HS-27A (cell line): ENCODE measurements at regions not wholly inside any gene's neighbourhood (a gene's known extent, or its start where the extent isn't known, plus 50 kb on each side); places are given as distances from the start of the nearest gene placed in this dataset.
"Not testable (repeated sequence)": the region's sequence is repeated elsewhere in the genome, so short reads cannot be mapped to it uniquely, and the experiment has no call there.

Experiments
- DNase-seq: peaks from one replicate; pipeline ENCODE4 v3.0.0-alpha.2; 2012; ENCODE audit warnings: low read depth, missing footprints

DNA sequence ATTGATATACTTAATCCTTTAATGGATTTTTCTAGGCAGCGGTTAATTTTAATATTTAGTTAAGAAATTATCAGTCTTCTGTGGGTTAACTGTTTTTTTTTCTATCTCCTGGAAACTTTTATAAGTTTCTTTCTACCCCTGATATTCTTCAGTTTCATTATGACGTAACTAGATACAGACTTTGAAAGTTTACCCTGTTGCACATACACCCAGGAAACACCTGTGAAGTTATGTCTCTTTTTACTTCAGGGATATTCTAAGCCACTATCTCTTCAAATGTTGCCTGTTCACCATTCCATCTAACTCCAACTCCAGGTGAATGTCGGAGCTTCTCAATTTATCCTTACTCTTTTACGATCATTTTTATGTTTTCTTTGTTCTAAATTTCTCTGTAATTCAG lies 329.0 kb downstream of the ICE1 start:
- no peak for DNase-seq

DNA sequence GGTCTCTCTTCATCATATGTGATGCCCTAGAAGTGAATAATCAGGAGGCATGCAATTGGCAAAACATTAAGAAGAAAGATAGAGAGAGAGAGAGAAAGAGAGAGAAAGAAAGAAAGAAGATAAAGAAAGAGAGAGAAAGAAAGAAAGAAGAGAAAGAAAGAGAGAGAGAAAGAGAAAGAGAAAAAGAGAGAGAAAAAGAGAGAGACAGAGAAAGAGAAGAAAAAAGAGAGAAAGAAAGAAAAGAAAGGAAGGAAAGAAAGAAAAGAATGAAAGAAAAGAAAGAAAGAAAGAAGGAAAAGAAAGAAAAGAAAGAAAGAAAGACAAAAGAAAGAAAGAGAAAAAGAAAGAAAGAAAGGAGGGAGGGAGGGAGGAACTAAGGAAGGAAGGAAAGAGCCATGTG lies 318.9 kb downstream of the ICE1 start:
- DNase-seq = no peak

DNA sequence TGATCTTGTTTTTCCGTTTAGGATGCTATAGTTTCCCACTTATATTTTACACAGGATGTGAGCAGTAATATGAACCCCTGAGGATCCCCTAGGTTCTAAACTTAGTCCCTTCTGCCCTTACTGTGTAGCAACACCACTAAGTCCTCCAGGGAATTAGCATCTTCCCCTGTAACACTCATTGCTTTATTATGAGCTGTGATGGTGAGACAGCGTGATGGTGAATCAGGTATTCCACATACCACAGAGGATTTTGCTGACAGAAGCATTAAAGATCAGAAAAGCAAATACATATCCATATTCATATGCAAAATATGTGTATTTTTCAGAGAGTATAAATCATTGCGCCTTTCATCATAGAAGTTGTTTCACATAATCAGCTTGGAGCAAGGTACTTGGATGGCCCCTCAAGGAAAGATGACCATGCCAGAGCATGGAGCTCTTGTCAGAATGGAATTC lies 317.0 kb downstream of the ICE1 start:
- DNase-seq = no peak

DNA sequence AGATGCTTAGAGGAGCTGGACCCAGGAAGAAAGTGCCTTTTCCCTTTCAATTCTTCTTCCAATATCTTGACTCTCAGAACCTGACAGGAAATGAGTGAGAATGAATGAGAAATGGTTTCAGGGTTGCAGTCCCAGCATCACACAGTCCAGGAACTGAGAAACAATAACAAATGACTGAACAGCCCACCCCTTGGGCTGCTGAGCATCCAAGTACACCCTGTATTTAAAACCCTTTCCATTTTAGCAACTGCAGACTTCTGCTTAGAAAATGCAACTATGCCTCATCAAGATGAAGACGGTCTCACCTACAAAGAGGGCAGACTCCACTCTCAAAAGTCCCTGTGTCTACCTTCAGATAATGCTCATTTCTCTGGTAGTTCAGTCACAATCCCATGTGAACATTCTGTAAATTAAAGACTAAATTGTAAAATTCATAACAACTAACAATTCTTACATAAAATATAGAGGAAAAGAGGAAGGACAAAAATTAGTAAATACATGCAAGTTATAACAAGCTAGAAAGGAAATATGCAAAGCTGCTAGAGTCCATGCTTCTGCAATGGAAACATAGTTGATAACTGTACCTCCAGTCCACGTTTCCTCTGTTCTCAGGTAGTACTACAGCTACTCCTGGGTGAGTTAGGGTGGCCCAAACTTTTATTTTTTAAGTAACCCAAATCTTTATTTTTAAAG lies 316.5 kb downstream of the ICE1 start:
- DNase-seq = no peak

DNA sequence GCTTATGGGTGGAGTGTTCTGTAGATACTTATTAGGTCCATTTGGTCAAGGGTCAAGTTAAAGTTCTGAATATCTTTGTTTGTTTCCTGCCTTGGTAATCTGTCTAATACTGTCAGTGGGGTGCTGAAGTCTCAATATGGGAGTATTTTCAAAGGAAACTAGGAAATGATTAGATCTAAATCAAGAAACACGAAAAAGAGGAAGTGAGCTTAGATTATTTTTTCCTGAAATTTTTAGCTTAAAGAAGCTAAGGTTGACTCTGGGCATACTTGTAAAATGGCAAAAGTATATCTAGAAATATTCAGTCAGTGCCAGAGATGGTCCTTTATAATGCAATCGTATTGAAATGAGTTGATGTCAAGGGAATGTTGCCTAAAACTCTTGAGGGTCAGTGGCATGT lies 313.5 kb downstream of the ICE1 start:
- no peak for DNase-seq

DNA sequence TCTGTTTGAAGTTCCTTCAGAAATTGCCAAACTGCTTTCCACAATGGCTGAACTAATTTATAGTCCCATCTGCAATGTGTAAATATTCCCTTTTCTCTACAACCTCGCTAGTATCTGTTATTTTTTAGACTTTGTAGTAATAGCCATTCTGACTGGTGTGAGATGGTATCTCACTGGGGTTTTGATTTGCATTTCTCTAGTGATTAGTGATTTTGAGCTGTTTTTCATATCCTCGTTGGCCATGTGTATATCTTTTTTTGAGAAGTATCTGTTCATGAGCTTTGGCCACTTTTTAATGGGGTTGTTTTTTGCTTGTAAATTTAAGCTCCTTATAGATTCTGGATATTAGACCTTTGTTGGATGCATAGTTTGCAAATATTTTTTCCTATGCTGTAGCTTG lies 310.6 kb downstream of the ICE1 start:
- not testable (repeated sequence) for DNase-seq

DNA sequence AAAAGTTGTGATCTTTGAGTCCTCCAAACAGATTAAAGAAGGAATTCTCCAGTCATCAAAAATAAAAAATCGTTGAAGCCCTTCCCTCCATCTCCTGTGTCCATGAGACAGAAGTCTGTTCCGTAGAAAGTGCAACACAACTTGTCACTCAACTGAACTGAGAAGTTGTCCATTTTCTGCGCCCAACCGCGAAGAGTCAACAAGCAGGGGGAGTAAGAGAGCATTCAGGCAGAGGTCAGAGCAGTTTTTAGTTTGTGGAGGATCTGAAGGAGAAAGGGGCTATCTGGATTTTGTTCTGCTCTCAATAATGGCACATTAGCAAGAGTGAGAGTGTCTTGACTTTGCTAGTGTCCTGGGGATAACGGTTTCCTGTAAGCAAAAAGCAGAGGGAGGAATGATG lies 303.9 kb downstream of the ICE1 start:
- no peak for DNase-seq

DNA sequence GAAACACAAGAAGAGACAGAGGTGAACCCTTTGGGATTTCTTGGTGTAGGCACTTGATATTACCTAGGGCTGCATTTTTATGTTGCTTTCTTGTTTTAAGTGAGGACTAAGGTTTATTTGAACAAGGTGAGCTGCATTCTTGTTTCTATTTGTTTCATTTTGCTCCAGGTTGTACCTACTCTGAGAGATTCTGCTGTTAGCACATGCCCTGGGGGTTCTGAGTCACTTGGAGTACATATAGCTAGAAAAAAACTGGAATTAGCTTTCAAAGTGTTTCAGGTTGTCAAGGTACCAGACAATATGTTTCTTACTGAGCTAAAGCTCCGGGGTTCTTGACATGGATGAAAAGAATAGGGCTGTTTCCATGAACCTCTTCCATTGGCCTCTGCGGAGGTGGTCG lies 299.4 kb downstream of the ICE1 start:
- DNase-seq = no peak

DNA sequence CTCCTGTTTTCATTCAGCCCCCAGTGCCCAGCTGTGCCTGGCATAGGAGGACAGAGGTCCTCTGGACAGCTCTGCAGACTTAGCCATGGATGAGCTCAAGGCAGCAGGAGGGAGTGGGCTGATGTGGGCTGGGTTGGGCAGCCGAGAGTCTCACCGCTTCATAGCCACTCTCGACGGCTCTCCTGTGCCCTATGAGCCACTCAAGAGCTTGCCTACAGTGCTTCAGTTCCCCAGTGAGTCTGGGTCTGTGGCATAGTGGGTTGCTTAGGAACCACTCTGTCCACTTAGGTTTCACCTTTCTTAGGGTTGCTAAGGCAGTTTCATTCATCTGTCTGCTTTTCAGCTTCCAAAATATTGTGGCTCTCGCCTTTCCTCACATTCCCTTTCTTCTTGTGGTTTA lies 296.8 kb downstream of the ICE1 start:
- no peak for DNase-seq

DNA sequence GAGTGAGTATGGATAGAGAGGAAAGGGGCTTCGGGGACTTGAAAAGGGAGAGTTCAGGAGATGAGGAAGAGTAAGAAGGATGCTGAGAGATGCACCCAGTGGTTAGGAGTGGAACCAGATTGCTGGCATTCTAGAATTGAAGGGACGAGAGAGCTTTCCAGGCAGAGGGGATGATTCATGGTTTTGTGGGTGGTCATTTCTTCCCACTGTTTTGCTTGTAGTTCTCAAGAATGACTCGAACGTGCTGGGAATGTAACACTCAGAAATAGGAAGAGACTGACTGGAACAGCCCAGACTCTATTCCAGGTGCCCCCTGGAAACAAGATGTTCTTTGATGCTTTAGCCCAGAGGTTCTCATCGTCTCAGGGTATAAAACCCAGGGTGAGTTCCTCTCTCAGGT lies 294.2 kb downstream of the ICE1 start:
- no peak for DNase-seq

DNA sequence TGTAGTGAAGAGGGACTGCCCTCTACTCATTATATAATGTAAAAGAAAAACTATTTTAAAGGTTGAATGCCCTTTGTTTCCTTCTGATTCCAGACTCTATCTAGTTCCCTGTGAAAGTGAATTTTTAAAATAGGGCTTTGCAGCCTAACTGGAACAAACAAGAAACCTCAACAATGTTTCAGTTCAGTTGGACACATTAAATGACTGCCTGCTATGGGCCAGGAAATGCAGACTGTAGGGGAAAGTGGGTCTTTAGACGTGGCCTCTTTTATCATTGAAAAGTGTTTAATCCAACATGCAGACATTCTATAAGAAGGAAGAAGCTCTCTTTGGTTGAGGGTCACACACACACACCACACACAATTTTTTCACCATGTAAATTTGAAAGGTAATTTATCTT lies 289.1 kb downstream of the ICE1 start:
- no peak for DNase-seq

DNA sequence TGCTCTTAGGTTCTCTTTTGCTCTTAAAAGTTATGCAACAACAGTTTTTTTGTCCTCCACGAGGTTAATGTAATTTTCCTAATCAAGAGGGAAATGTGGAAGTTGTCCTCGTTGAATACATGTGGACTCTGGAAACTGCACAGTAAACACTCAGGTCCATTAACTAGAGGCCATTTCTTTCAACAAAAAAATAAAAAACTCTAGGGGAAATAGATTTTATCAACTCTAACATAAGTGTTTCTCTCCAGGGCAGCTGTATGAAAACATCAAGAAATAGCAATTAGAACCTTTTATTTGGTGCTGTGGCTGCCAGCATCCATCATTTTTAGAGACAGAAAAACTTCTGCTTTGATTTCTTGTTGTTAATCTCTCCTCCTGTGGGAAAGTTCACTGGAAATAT lies 288.6 kb downstream of the ICE1 start:
- no peak for DNase-seq

DNA sequence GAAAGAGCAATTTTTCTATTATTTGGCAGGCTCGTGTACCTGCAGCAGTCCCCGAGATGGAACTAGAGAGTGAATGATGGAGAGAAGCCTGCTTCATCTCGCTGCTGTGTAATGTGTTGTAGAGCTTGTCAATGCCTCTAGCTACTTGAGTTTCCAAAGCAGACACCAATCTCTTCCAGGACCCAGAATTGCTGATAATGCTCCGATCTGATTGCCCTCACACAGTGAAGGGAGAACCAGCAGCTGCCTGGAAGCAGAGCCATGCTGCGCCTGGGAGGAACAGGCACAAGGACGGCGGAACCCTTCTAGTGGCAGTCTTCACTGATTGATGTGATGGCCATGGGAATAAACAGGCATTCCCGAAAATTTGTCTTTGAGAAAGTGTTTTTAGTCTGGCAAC lies 288.0 kb downstream of the ICE1 start:
- DNase-seq = no peak

DNA sequence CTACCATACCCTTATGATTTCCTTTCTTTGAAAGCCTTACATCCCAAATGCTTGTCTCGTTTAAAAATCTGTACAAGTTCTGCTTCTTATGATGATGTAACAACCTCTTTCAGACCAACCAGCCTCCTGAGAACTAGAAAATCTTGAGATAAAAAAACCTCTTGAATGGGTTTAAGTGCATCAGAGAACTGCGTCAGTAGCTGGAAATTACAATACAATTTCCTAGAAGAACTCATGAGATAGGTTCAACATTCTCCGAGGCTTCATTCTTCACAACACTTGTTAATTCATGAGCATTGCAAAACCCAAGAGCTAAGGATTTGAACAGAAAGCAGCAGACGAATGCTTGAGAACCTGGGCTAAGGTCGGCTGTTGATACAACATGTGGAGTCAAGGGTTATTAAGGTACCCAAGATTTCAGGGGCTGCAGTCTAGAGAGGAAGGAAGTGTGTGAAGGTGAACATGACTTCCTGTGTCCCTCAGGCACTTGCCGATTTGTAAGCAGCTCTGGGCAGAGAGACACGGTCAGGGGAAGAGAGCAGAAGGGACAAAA lies 286.0 kb downstream of the ICE1 start:
- DNase-seq = no peak

DNA sequence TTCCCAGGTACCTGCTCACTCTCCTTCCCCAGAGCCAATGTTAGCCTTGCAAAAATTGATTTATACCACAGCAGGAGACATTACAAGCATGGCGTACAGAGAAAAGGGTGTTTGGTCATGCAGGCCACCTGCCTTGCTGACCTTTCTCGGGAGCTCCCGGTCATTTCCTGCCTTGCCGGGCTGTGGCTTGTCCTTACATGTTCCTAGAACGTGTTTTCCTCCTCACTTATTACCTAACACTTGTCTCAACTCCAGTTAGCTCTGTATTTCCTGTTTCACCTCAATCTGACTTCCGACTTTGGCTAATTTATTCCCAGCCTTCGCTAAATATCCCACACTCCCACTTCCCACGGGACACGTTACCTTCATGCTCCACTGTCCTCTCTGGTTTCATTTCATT lies 282.5 kb downstream of the ICE1 start:
- no peak for DNase-seq

DNA sequence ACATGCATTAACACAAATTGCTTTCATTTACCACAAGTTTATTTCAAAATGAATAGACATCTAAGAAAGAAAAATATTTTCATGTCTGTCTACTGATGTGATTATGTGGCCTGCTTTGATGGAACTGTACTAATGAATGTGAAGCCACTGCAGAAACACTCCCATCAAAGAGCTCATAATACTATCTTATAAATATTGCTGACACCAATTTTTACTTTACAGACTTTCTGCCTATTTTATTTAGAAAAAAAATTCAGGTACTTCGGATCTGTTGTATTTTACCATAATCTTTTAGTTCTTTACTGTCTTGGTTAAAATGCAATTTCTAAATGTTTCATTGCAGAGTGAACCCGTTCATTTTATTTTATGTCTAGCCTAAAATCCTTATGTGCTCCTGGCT lies 281.9 kb downstream of the ICE1 start:
- no peak for DNase-seq

DNA sequence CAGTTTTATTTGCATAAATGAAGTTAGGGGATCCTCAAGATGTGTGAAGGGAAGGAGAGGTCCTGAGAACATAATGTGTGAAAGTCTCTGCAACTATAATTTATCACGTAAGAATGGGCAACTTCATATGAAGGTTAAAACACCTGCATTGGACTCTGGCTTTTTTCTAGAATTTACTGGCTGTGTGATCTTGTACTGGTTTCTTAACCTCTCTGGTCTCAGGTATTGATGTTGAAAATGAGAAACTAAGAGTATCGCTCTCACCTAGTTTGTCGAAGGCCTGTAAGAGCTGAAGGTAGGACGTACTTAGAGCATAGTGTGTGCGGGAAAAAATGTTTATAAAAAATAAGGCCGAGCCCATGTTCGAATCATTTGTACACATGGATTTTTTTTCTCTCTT lies 280.5 kb downstream of the ICE1 start:
- DNase-seq = no peak

DNA sequence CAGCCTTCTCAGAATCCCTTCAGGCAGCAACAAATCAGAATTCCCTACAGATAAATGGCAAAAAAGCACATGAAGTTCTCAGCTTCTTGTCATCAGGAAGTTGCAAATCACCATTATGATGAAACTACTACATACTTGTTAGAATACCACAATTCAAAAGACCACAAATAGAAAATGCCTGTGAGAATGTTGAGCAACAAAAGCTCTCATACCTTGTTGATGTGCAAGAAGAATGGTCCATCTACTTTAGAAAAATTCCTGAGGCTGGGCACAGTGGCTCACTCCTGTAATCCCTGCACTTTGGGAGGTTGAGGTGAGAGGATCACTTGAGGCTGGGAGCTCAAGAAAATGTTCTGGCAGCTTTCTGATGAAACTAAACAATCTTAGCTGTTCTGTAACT lies 278.1 kb downstream of the ICE1 start:
- no peak for DNase-seq

DNA sequence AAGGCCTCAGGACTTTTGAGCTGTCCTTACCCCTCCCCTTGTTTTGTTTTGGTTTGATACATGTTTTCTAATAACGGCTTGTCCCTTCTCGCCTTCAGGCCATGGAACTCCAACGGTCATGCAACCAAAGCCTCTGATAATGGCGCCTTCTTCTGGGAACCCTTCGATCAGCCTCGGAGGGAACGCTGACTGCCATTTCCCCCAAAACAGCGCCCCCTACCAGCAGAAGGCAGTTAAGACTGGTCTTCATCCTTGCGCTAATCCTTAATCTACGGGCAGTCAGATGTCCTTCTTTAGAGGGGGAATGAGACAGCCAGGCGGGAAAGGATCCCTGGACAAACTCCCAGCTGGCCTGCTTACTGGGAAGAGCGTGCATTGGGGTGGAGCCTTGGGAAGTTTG lies 276.6 kb downstream of the ICE1 start:
- DNase-seq = no peak

DNA sequence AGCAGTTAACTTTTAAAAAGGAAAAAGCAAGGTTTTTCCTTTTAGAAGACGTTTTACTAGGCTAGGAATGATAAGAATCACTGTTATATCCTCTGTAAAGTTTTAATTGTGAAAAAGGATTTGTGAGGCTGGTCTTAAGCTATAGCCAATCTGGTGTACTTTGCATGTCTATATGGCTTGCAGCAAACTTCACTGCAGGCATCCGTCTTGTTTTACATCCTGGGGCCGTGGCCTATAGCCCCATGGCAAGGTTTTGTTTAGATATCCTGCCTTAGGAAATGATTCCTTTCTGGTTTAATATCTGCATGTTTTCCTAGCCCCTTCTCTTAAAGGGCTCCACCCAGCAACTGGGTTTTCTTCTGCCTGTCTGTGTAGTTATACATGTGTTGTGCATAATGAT lies 272.8 kb downstream of the ICE1 start:
- DNase-seq = no peak

DNA sequence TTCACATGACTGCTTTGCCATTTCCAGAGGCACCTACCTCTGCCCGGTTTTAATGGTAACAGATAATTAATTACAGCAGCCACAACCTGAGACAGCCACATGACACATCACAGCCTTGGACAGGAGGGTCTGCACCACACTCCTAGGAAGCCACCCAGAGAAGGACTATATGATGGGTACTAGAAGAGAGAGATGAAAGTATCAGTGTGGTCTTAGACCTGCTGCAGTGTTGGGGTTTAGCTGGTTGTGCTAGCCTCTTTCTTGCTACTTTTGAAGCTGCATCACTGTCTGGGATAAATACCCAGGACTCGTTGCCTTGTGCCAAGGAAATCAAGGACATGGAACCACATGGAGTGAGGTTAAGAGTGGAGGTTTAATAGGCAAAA lies 266.4 kb downstream of the ICE1 start:
- DNase-seq = no peak

DNA sequence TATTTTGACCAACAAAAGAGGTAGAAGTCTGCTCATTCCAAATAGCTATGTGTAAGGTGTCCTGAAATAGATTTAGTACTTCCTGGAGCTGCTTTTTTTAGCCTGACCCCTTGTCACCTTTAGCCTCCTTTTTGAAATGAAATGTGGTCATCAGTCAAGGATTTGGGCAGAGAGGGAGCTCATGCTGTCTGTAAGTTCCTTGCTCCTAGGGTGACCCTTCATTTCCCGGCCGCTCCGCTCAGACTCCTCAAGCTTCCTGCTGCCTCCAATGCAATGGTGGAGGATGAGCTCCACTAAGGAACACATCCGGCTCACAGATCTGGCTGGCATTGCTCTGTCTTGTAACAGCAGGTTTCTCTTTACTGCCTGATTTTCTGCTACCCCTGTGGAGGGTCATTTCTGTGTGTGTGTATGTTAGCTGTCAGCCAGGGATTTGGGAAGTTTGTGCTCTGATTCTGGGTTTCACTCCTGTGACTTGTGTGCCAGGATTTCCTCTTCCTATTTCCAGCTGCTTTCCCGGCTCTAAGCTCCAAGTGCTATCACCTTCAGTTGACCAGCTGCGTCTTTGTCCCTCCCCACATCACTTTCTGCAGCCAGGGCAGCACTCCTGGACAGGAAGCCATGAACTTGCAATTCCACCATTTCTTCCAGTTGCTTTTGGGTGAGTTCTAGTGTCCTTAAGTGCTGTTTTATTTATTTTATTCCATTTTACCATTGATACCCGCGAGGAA lies 265.9 kb downstream of the ICE1 start:
- DNase-seq = no peak

DNA sequence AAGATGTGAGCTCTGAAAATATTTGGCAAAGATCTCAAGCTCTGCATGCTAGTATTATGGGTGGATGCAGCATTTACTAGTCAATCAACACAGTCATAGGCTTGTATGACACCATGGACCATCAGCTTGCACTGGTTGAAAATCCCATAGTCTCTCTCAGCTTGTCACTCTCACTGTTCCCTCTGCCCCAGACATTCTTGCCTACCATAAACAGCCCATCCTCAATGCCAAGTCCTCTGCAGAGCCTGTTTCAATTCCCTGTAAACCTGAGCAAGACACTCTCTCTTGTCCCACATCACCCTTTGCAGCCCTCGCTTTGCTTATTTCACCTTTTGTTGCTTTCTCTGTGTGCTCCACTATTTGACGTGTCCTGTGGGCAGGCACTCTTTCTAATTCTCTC lies 264.6 kb downstream of the ICE1 start:
- DNase-seq = no peak

DNA sequence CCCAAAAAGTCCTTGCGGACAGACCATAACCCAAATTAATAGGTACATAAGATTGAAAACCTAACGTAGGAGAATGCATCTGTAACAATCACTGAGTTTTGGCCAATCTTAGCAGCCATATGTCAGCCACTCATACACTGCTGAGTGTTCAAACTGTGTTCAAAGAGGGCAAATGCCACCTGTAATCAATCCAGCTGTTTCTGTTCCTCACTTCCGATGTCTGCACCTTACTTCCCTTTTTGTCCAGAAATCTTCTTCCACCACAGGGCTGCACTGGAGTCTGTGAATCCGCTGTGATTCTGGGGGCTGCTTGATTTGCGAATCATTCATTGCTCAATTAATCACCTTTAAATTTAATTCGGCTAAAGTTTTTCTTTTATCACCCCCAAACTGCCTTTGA lies 263.9 kb downstream of the ICE1 start:
- DNase-seq = no peak
